HG03558 (cell line): ENCODE measurements at regions not wholly inside any gene's neighbourhood (a gene's known extent, or its start where the extent isn't known, plus 50 kb on each side); places are given as distances from the start of the nearest gene placed in this dataset.
"Not testable (repeated sequence)": the region's sequence is repeated elsewhere in the genome, so short reads cannot be mapped to it uniquely, and the experiment has no call there.

Experiments
- ATAC-seq: cut with Tn5 transposase; IDR thresholded peaks from one replicate; pipeline ENCODE4 v1.9.1; 2021; ENCODE audit warnings: moderate number of reproducible peaks; ENCODE audit not compliant: unreplicated experiment; ENCODE audit errors: extremely low read depth

DNA sequence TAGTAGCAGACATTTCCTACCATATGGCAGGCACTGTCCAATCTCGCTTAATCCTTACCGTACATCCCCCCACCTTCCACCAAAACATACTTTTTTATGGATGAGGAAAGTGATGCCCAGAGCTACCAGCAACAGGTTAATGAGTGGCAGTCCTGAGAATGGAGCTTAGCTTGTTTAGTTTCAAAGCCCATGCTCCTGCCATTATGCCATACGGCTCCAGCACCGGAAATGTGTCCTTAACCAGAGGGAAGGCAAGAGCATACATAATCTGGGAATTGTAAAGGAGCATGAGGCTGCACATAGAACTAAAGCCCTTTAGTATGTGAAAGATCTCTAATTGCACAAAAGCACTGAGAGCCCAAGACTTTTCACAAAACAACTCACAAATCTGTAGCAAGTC is 155.9 kb upstream of the PHYHIPL start:
- ATAC-seq, result no peak

DNA sequence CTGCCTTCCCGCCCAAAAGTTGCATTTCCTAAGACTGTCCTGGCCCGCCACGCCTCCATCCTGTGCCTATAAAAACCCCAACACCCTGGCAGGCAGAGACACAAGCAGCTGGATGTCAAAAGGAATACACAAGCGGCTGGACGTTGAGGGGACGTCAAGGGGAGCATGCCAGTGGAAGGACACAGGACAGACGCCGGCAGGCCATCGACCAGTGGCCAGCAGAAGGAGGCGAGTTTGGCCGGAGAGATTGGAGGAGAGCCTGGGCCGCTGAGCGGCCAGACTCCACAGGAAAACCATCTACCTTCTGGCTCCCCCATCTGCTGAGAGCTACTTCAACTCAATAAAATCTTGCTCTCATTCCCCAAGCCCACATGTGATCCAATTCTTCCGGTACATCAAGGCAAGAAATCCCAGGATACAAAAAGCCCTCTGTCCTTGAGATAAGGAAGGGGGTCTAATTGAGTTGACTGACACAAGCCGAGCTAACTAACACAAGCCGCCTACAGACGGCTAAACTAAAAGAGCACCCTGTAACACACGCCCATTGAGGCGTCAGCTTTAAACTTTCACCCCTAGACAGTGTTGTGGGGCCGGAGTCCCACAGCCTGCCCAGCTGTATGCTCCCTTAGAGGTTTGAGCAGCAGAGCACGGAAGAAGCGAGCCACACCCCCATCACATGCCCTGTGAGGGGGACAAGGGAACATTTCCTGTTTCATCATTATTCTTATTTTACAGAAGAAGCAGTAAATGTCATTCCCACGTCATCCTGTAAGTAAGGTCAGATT is 150.3 kb upstream of the PHYHIPL start:
- ATAC-seq, result no peak

DNA sequence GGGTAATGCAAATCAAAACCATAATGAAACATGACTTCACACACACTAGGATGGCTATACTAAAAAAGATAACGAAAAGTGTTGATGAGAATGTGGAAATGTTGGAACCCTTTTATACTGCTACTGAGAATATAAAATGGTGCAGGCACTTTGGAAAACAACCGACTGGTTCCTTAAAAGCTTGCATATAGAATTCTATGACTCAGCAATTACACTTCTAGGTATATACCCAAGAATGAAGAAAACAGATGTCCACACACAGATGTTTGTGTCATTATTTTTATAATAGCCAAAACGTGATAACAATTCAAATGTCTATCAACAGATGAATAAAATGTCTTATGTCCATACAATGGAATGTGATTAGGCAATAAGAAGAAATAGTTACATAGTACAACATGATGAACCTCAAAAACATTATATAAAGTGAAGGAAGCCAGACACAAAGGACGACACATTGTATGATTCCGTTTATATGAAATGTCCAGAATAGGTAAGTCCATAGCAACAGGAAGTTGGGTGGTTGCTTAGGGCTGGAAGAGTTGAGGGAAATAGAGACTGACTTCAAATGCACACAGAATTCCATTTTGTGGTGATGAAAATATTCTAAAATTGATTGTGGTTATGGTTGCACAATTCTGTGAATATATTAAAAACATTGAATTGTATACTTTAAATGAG is 148.3 kb upstream of the PHYHIPL start:
- ATAC-seq, result no peak

DNA sequence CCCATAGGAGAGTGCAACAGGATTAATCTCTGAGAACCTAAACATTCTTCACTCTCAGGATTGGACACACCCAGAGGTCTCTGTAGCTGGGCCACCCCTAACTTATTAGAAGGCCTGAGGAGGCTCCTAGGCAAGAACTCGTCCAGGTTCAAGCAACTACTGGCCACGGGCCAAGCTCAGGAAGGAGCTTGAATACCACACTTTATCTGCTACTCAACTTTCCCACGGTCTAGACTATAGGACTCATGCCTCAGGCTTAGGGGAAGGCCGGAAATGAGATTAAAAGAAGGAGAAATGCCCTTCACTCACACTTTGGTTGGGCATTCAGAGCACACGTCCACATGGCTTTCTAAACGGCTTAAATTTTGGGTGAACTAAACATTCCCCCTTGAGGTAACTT is 142.8 kb upstream of the PHYHIPL start:
- ATAC-seq, result no peak

DNA sequence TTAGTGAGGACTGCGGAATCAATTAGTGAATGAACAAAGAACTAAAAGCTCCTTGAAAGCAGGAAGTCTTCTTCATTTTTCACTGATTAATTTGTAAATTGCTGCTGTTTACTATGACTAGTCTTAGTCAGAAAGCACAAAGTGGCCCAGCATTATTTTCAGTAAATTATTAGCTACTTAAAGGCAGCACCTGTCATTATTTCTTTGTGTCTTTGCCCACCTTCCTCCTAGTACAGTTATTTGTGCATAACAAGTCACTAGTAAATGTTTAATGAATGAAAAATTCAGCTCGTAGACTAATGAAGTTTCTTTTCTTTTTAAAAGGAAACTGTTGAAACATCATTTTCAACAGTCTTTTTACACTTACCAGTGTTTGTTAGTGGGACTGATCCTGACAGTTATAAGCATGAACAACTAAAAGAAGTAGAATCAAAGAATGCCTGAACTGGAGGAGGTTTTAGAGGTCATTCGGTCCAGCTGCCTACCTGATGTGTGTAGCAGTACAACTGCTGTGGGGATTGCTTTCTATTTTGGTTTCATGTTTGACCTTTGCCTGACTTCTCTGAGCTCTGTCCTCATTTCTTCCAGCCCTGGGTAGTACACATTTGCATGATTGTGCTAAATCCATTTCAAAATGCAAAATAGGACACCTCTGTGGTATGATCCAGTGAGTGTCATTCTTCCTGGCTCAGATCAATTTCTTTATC is 140.0 kb upstream of the PHYHIPL start:
- peak; percentile 97 for ATAC-seq

DNA sequence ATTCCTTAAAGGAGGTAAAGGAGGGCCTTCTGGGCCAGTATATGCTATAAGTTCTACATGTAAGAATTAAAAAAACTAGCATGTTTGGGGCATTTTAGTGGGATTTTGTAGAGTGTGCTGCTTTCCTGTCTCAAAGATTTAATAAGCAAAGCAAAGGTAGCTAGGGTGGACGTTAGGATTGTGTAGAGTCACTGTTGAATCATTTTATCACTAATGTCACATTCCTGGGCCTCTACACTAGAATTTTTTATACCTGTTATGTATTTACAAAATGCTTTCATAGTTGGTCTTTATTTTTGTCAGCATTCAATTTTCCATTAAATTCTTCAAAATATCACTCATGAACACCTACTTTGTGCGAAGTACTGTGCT is 139.4 kb upstream of the PHYHIPL start:
- ATAC-seq, result no peak

DNA sequence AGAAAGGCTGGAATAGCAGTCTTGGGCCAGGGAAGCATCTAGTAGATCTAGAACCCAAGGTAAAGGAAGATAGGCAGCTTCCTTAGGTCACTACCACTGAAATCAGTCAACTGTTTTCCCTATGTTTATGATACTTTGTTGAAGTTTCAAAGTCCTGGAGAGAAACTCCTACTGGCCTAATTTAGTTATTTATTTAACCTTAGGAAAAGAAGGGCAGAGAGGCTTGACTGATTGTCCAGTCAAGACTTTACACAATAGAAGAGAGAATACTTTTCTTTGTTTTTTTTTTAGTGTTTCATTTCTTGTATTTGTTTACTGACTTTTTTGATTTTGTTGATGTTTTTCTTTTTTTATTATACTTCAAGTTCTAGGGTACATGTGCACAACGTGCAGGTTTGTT is 138.9 kb upstream of the PHYHIPL start:
- no peak for ATAC-seq

DNA sequence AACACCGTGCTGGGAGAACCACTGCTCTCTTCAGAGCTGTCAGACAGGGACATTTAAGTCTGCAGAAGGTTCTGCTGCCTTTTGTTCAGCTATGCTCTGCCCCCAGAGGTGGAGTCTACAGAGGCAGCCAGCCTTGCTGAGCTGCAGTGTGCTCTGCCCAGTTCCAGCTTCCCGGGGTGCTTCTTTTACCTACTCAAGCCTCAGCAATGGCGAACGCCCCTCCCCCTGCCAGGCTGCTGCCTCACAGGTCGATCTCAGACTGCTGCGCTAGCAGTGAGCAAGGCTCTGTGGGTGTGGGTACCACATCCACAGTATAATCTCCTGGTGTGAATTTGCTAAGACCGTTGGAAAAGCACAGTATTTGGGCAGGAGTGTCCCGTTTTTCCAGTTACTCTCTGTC is 133.1 kb upstream of the PHYHIPL start:
- not testable (repeated sequence) for ATAC-seq

DNA sequence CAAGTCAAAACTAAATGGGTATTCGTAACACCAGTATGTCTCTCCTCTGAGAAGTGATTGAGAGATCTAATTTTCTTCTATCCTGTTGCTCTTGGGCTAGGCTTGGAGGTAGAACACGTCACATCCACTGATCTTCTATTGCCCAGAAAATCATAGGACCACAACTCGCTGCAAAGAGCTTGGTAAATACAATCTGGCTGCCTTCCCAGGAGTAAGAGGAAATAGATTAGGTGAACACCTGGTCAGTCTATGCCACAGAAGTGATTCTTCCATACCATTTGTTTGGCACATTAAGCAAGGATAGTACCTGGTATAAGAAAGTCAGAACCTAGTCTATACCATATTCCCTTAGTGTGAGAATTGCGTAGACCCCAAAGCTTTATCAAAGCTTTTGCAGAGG is 129.3 kb upstream of the PHYHIPL start:
- no peak for ATAC-seq

DNA sequence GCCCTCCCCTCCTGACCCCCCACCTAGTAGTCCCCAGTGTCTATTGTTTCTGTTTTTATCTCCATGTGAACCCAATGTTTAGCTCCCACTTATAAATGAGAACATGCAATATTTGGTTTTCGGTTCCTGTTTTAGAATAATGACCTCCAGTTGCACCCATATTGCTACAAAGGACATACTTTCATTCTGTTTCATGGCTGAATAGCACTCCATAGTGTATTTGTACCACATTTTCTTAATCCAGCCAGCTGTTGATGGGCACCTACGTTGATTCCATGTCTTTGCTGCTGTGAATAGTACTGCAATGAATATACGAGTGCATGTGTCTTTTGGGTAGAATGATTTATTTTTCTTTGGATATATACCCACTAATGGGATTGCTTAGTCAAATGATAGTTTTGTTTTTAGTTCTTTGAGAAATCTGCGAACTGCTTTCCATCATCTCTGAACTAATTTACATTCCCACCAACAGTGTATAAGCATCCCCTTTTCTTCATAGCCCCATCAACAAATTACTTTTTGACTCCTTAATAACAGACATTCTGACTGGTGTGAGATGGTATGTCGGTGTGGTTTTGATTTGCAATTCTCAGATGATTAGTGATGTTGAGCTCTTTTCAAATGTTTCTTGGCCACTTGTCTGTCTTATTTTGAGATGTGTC is 128.4 kb upstream of the PHYHIPL start:
- ATAC-seq, result peak; percentile 79

DNA sequence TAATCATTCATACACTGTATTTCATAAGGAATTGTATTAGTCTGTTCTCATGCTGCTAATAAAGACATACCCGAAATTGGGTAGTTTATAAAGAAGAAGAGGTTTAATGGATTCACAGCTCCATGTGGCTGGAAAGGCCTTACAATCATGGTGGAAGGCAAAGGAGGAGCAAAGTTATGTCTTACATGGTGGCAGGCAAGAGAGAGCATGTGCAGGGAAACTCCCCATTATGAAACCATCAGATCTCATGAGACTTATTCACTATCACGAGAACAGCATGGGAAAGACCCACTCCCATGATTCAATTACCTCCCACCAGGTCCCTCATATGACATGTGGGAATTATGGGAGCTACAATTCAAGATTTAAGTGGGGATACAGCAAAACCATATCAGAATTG is 122.9 kb upstream of the PHYHIPL start:
- ATAC-seq, result not testable (repeated sequence)

DNA sequence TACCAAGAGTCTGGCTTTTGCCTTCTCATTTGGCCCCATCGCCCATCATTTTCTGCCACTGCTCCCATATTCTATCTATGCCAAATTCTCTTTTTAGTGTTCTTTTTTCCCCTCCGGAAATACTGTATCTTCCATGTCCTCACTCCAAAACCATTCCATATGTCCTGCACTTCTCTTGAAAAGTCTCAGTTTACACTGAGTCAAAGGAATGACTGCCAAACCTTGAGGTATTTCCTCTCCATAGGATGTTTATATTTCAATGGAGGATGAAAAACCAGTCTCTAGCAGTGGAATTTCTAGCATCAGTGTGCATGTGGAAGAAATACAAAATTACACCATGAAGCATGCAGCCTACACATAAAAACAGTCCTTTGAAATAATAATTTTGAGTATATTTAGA is 121.4 kb upstream of the PHYHIPL start:
- ATAC-seq, result no peak

DNA sequence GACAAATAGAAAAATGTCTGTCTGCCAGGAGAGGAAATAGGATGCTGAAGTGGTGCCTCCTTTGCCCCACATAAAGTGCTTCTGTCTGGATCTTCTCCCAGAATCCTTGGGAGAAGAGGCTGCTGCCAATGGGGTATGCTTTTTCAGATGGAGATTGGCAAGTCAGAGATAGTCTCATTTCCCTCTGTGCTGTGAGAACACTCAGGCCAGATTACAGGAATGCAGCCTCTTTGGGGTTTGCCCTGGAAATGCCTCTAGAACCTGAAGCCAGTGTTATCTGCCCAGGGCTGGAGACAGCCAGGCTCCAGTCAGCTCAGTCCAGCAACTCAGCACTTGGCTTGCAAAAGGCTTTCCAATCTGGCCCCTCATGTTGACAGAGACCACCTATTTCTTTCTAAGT is 119.1 kb upstream of the PHYHIPL start:
- no peak for ATAC-seq

DNA sequence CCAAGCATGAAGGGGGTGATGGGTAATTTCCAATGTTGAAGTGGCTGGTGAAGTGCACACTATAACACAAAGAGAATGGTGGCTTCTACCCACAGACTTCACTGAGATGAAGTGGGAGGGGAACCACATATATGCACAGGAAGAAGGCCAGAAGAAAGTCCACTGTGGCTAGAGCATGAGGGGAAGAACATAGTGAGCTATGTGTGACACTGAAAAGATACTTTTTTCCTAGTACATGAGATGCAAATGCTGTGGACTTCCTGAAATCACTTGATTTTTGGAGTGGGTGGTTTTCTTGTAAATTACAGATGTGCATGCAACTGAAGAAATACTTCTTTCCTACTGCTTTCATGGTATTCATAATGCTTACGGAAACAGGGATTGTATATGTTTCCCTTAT is 115.6 kb upstream of the PHYHIPL start:
- peak; percentile 58 for ATAC-seq

DNA sequence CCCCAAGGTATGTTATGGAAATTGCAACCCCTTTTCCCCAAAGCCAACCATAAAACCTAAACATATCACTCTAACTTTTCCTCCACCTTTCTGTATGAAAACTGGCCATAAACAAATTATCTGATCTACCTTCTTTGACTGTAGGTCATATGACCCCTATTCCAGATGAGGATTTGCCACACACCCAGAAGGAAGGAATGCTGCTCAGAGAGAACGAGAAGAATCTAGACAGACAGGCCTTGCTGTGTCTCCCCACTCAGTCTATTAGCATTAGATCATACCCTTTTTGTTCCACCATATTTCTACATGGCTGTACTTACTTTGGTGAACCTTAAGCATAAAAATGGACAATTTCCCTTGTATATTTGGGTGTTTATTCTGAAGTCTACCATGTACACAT is 113.0 kb upstream of the PHYHIPL start:
- no peak for ATAC-seq

DNA sequence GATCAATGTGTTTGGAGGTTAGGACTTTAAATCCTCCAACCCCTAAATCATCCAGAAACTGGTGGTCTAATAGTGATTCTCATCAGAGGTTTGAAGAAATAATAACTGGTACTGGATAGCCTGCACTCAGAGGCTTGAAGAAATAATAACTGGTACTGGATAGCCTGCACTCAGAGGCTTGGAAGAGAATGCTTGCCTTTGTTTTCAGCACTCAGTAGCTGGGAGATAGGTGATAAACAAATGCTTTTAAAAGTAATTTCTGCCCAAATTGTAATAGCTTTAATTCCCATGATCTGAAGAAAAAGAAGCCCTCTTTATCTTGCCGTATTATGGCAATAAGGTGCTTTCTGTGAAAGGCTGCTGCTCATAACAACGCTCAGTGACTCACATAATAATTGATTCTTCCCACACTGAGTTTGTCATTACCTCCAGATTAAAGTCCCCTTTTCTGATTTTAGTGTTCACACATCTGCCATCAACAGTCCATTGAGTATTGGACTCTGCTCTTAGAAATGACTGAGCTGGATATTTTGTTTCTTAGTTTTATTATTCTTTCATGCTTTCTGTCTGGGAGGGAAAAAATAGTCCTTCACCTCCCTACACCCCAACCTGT is 112.3 kb upstream of the PHYHIPL start:
- no peak for ATAC-seq

DNA sequence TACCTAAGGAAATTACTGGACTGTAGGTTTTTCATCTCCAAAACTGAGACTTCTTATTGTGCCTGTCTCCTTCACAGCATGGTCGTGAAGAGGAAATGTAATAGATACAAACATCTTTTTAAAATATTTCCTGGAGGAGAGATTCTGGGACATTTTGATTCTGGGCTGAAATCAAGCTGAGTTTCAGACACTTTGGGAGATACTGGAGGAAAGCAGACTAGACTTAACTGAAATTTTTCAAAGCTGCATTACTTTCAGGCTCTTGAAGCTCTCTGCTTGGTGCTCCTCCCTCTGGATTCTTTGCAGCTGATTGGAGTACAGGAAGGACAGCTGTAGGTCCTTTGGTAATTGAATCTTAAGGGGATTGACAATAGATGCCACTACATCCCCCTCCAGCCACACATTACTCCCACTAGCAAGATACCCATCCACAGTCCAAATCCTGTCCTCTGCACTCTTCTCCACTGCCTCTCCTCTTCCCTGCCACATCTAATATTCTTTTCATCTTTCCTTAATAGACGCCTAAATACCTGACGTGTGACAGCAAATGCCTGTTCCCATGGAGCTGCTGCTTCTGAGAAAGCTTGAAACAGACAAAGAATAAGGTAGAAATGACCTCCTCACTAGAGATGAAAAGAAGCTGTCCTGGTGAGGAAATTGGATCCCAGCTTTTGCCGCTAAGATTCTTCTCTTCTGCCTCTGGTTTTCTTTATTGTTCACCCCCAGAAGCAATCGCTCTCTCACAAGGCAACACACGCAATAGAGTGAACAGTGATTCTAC is 111.5 kb upstream of the PHYHIPL start:
- no peak for ATAC-seq

DNA sequence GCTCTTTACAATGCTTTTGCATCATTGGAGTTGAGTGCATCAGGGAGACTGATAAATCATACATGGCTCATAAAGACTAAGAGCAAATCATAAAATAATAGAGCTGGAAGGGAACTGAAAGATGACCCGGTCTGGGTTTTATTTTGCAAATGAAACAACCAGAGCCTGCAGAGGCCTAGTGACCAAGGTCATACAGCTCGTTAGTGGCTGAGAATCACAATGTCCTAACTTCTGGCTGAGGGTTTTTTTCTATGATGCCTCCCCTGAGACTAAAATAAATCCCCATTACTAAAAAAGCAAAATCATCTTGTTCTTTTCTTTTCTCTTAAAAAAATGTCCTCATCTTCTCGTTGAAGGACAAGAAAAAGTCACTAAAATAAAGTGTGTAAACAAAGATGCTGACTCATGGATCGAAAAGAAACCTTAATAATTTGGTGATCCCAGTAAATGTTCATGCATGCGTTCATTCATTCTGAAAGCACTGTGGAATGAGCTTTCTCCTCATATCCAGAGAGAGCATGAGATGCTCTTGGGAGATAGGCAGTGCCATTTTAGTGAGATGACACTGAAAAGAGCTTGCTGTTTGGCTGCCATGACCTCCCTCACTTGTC is 107.8 kb upstream of the PHYHIPL start:
- no peak for ATAC-seq

DNA sequence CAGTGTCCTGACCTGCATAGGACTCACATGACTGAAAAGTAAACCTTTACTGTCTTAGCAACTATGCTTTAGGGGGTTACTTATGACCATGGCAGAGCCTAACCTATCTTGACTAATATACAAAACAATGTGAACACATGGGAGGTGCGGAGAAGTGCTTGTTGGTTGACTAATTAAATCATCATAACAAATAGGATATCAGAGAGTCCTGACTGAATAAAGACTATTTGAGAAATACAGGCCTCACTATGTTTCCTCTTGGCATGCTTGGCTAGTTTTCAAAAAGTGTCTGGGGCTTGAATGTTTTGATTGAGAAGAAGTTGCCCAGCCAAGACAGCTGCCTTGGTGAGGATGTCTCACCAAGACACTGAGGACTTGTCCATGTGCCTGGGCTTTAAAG is 104.4 kb upstream of the PHYHIPL start:
- ATAC-seq, result no peak
